B cell (primary cell): ENCODE measurements at regions not wholly inside any gene's neighbourhood (a gene's known extent, or its start where the extent isn't known, plus 50 kb on each side); places are given as distances from the start of the nearest gene placed in this dataset.

Experiments used
- EZH2 ChIP-seq: IDR thresholded peaks from 2 replicates; pipeline ENCODE4 v1.6.1; 2012; ENCODE audit warnings: borderline replicate concordance, low read depth, mild to moderate bottlenecking, moderate library complexity, low read length; ENCODE audit not compliant: insufficient read depth, poor library complexity, severe bottlenecking
- TF ChIP-seq, protein P1 (sequence below): fragments of 200-600 bp; IDR thresholded peaks from one replicate; pipeline ENCODE4 v1.8.0; 2022; ENCODE audit warnings: antibody characterized with exemption, mild to moderate bottlenecking

DNA sequence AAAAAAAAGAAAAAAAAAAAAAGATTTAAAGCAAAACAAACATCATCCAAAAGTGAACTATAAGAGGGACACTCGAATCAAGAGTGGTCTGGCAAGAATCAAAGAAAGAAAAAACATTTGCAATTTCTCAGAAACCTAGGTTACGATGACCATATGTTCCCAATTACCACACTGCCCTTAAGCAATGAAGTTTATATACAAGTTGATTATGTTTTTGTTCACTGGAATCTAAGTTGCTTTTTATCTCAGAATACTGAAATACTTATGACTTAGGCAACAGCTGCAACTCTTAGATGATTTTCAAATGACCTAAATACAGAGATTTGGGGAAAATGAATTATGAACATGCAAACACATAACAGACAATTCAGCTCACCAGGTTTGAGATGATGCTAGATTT lies 597.1 kb upstream of the CHAC2 start:
- TF ChIP-seq, protein P1, sequence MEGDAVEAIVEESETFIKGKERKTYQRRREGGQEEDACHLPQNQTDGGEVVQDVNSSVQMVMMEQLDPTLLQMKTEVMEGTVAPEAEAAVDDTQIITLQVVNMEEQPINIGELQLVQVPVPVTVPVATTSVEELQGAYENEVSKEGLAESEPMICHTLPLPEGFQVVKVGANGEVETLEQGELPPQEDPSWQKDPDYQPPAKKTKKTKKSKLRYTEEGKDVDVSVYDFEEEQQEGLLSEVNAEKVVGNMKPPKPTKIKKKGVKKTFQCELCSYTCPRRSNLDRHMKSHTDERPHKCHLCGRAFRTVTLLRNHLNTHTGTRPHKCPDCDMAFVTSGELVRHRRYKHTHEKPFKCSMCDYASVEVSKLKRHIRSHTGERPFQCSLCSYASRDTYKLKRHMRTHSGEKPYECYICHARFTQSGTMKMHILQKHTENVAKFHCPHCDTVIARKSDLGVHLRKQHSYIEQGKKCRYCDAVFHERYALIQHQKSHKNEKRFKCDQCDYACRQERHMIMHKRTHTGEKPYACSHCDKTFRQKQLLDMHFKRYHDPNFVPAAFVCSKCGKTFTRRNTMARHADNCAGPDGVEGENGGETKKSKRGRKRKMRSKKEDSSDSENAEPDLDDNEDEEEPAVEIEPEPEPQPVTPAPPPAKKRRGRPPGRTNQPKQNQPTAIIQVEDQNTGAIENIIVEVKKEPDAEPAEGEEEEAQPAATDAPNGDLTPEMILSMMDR = no peak
- TF ChIP-seq EZH2 = no peak
